Activated naive CD8-positive, alpha-beta T cell (primary cell): ENCODE measurements at regions not wholly inside any gene's neighbourhood (a gene's known extent, or its start where the extent isn't known, plus 50 kb on each side); places are given as distances from the start of the nearest gene placed in this dataset.

Source experiments
- H3K27ac Mint-ChIP-seq: one replicate; pipeline ENCODE4 v1.8.0; 2021; ENCODE audit warnings: mixed read lengths
- H3K27me3 Mint-ChIP-seq: one replicate; pipeline ENCODE4 v1.8.0; 2021; ENCODE audit warnings: mixed read lengths
- H3K36me3 Mint-ChIP-seq: one replicate; pipeline ENCODE4 v1.8.0; 2021; ENCODE audit warnings: mixed read lengths
- H3K4me1 Mint-ChIP-seq: one replicate; pipeline ENCODE4 v1.8.0; 2021; ENCODE audit warnings: low read depth, mixed read lengths
- H3K4me3 Mint-ChIP-seq: one replicate; pipeline ENCODE4 v1.8.0; 2021; ENCODE audit warnings: mild to moderate bottlenecking, mixed read lengths
- H3K9me3 Mint-ChIP-seq: one replicate; pipeline ENCODE4 v1.8.0; 2021; ENCODE audit warnings: low read depth, mixed read lengths

DNA sequence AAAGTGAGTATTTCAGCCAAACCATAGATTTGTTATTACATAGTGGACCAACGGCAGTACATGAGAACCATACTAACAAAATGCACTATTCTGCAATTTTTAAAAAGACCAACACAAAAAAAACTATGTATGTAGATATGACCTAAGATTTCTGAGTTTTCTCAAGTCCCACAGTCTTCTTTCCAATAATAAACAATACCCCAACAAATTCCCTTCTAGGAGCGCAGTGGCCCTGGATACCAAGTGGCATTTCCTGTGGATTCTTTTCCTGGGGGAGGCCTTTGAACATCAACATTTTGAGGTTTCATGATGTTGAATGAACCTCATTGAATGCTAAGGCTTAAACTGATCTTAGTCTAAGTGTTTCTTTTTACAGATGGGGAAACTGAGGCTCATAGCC is 210.5 kb downstream of the BCAT1 start:
- no peak overlapping the region for H3K27ac Mint-ChIP-seq
- H3K36me3 Mint-ChIP-seq, result no peaks in the 10 kb centered on the region
- no peaks in the 10 kb centered on the region for H3K9me3 Mint-ChIP-seq
- H3K27me3 Mint-ChIP-seq, result no peaks in the 10 kb centered on the region
- H3K4me1 Mint-ChIP-seq, result peaks cover 3% of the 10 kb centered on the region
- H3K4me3 Mint-ChIP-seq, result no peak overlapping the region

DNA sequence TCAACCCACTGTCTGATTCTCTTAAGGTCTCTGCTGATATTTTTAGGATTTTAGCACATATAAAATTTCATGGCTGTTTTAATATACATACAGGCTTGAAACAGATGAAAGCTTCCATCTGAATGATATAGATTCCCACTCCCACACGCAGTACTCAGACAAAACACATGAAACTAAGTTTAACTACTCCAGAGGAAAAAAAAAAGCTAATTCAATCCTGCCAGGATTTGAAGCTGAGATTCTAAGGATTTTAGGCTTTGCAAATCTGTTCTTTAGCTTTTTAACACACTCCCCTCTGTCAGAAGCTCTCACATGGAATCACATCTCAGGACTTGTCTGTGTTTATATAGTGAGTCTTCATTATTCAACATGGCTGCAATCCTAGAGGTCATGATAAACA is 217.3 kb downstream of the BCAT1 start:
- no peak overlapping the region for H3K27ac Mint-ChIP-seq
- H3K4me3 Mint-ChIP-seq, result no peak overlapping the region
- H3K27me3 Mint-ChIP-seq, result no peaks in the 10 kb centered on the region
- no peaks in the 10 kb centered on the region for H3K36me3 Mint-ChIP-seq
- peaks cover 13% of the 10 kb centered on the region for H3K4me1 Mint-ChIP-seq
- H3K9me3 Mint-ChIP-seq, result no peaks in the 10 kb centered on the region

- Mint-ChIP-seq H3K4me1 (peaks cover 13% of the 10 kb centered on the region), H3K4me3 (no peak overlapping the region), H3K36me3 (no peaks in the 10 kb centered on the region), H3K9me3 (no peaks in the 10 kb centered on the region), H3K27ac (no peak overlapping the region), H3K27me3 (no peaks in the 10 kb centered on the region)
Observed at GRCh38 chr12:24730489-24730896, 218.4 kb downstream of the BCAT1 start.

DNA sequence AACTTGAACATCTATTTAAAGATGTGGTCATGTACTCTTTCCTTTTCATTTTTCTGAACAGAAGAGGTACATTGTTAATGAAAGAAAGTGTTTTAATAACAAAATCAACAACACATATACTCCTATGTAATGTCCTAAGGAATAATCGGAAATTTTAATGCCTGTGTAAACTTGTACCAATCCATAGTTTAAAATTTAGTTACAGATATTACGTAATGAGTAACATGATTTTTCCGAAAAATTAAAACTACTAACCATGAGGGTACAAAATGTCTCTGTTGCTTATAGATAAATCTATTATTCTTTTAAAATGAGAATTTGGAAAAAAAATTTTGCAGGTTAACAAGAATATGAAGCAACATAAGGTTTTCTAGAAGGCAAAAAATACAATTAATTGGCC is 220.1 kb downstream of the BCAT1 start:
- Mint-ChIP-seq H3K4me3 (no peak overlapping the region), H3K4me1 (peaks cover 15% of the 10 kb centered on the region), H3K36me3 (no peaks in the 10 kb centered on the region)

GRCh38 chr12:24728366-24728765 is 220.5 kb downstream of the BCAT1 start:
- Mint-ChIP-seq H3K27me3 (no peaks in the 10 kb centered on the region), H3K4me3 (no peak overlapping the region), H3K36me3 (no peaks in the 10 kb centered on the region), H3K9me3 (no peaks in the 10 kb centered on the region), H3K4me1 (peaks cover 15% of the 10 kb centered on the region), H3K27ac (no peak overlapping the region)

More for the DNA sequence above, 220.1 kb downstream of the BCAT1 start:
- H3K9me3 Mint-ChIP-seq, result no peaks in the 10 kb centered on the region
- H3K27me3 Mint-ChIP-seq, result no peaks in the 10 kb centered on the region
- no peak overlapping the region for H3K27ac Mint-ChIP-seq

GRCh38 chr12:24725616-24726015 is 223.3 kb downstream of the BCAT1 start:
- no peaks in the 10 kb centered on the region for H3K36me3 Mint-ChIP-seq
- no peak overlapping the region for H3K27ac Mint-ChIP-seq
- H3K27me3 Mint-ChIP-seq, result peaks cover 2% of the 10 kb centered on the region
- H3K4me3 Mint-ChIP-seq, result no peak overlapping the region
- H3K4me1 Mint-ChIP-seq, result peaks cover 10% of the 10 kb centered on the region
- H3K9me3 Mint-ChIP-seq, result peaks cover 3% of the 10 kb centered on the region

DNA sequence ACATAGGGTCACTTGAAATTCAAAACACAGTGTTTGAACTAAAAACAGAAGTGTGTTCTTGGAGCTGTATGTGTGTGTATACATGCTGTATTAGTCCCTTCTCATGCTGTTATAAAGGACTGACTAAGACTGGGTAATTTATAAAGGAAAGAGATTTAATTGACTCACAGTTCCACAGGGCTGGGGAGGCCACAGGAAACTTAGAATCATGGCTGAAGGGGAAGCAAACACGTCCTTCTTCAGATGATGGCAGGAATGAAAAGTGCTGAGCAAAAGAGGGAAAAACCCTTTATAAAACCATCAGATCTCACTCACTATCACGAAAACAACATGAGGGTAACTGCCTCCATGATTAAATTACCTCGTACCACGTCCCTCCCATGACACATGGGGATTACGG is 224.1 kb downstream of the BCAT1 start:
- no peak overlapping the region for H3K4me3 Mint-ChIP-seq
- peaks cover 2% of the 10 kb centered on the region for H3K27me3 Mint-ChIP-seq
- no peak overlapping the region for H3K27ac Mint-ChIP-seq

DNA sequence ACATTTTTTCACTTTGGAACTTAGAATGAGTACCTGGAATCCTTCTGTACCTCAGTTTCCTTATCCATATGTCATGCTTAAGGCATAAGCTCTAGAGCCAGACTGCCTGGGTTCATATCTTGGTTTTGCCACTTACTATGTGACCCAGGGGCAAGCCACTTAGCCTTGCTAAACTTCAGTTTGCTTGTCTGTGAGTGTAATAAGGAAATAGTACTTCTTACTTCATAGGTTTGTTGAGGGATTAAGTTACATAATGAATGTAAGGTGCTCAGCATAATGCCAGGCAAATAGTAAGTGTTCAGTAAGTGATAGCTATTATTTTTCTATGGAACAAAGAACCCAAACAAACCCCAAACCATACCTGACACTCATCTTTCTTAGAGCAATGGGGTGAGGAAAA is 225.1 kb downstream of the BCAT1 start:
- Mint-ChIP-seq H3K9me3 (peaks cover 3% of the 10 kb centered on the region), H3K27me3 (peaks cover 2% of the 10 kb centered on the region), H3K4me3 (no peak overlapping the region), H3K27ac (no peak overlapping the region), H3K36me3 (no peaks in the 10 kb centered on the region), H3K4me1 (peaks cover 14% of the 10 kb centered on the region)

More for the DNA sequence above, 224.1 kb downstream of the BCAT1 start:
- Mint-ChIP-seq H3K36me3 (no peaks in the 10 kb centered on the region), H3K4me1 (peaks cover 6% of the 10 kb centered on the region), H3K9me3 (peaks cover 3% of the 10 kb centered on the region)

DNA sequence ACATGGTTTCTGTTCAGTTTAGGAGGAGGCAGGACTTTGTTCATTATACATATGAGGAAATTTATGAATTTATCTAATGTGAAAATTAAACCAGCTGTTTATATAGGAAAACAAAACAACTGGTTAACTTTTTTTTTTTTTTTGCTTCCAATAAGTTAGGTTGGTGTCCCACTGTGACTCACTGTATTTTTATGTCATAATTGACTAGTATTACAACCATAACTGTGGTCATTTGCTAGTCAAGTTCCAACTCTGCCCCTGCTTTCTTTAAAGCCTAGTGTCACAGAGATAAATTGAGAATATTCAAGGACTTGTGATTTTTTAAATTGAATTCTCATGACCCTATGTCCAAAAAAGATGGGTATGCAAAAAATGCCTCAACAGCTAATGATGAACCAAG is 227.7 kb downstream of the BCAT1 start:
- H3K27me3 Mint-ChIP-seq, result peaks cover 2% of the 10 kb centered on the region
- H3K9me3 Mint-ChIP-seq, result peaks cover 3% of the 10 kb centered on the region
- no peak overlapping the region for H3K4me3 Mint-ChIP-seq
- peaks cover 19% of the 10 kb centered on the region for H3K4me1 Mint-ChIP-seq
- H3K27ac Mint-ChIP-seq, result no peak overlapping the region
- H3K36me3 Mint-ChIP-seq, result no peaks in the 10 kb centered on the region

DNA sequence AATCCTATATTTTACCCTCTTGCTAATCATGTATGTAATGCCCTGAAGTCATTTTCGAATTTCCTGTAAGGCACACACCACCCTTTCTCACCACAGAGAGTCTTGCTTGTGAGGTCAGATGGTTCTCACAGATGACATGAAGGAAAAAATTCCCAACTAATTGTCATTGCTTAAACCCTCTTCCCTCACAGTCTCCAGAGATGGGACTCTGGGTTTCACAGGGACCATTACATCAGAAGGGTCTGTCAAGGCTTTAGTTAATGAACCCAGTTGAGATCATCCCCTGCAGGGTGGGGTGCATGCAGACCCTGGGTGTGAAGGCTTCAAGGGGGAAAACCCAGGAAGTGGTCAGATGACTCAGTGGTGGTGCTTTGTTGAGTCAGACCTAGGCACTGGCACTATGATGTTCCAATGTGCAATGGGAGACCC is 229.6 kb downstream of the BCAT1 start:
- H3K27me3 Mint-ChIP-seq, result peaks cover 2% of the 10 kb centered on the region
- peaks cover 3% of the 10 kb centered on the region for H3K9me3 Mint-ChIP-seq
- H3K36me3 Mint-ChIP-seq, result no peaks in the 10 kb centered on the region
- H3K4me1 Mint-ChIP-seq, result peaks cover 18% of the 10 kb centered on the region
- peak overlapping the region; percentile 72 for H3K27ac Mint-ChIP-seq
- H3K4me3 Mint-ChIP-seq, result peak overlapping the region; percentile 28

DNA sequence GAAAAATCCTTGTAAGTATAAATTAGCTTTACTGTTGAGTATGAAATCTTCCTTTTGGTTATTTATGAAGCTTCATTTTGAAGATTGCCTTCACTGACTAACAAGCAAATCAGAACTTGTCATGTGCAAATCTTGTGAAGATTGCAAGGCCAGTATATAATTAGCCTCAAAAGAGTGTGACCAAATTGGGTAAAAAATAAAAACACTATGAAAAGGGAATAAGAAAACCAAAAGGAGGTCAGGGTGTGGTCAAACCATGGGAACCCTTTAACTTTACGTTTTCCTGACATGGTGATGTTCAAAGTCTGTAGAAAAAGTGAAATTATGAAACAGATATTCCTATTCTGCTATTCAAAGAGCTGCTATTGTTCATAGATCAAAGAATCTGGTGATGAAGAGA is 230.3 kb downstream of the BCAT1 start:
- Mint-ChIP-seq H3K9me3 (peaks cover 3% of the 10 kb centered on the region), H3K27ac (peak overlapping the region; percentile 72), H3K36me3 (no peaks in the 10 kb centered on the region), H3K4me3 (no peak overlapping the region), H3K4me1 (peaks cover 17% of the 10 kb centered on the region), H3K27me3 (peaks cover 2% of the 10 kb centered on the region)

DNA sequence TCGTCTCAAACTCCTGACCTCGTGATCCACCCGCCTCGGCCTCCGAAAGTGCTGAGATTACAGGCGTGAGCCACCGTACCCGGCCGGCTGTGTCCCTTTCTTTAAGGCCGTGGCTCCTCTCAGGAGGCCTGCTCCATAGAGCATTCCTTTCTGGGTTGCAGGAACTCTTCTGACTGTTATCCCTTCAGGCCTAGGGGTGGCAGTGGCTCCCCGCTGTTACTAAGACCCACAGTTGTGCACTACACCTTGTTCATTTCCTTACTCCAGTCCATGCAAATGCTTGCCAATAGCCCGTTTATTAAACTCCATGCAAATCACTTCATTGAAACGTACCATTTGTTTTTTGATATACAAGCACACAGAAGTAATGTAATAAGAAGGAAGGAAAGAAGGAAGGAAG is 234.7 kb downstream of the BCAT1 start:
- no peaks in the 10 kb centered on the region for H3K36me3 Mint-ChIP-seq
- H3K27me3 Mint-ChIP-seq, result no peaks in the 10 kb centered on the region
- H3K27ac Mint-ChIP-seq, result no peak overlapping the region
- no peak overlapping the region for H3K4me3 Mint-ChIP-seq
- peaks cover 10% of the 10 kb centered on the region for H3K4me1 Mint-ChIP-seq
- H3K9me3 Mint-ChIP-seq, result no peaks in the 10 kb centered on the region

DNA sequence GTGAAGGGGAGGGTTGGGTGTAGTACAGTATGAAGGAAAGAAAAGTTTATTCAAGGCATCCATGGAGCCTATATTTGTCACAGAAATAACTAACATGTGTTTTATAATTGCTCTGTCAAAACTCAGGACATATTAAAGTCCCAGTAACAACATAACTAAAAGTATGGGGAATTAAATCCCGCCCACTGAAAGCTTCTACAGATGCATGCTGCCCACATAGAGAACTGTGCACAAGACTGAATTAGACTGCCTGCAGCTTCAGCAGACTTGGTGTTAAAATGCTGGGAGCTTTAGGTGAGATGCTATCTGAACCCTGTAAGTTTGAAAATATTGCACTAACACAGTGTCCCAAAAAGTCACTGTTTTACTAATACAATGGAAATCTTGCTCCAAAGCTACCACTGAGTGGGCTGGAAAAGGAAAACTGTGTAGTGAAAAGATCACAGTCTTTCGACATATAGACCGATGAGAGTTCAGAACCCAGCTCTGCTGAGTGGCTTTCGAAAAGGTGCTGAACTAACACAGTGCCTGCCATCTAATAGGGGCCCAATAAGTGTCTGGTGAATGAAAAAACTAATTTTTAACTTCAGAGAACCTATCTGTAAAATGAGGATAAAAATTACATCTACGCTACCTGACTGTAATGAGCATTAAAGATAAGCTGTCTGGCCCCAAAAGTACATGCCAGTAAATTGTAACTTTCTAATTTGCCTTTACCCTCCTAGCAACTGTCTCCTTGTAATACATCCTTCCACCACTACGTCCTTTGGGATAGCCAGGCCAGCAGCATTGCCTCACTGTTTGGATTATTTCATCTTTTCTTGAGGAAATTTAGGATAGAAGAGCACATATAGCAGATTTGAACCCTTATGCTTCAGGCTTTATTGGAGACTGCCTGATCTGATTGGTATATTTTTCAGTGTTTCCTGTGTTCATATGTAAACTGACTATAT is 237.6 kb downstream of the BCAT1 start:
- Mint-ChIP-seq H3K4me3 (no peak overlapping the region), H3K27ac (no peak overlapping the region), H3K4me1 (no peaks in the 10 kb centered on the region), H3K36me3 (no peaks in the 10 kb centered on the region), H3K27me3 (no peaks in the 10 kb centered on the region), H3K9me3 (no peaks in the 10 kb centered on the region)

DNA sequence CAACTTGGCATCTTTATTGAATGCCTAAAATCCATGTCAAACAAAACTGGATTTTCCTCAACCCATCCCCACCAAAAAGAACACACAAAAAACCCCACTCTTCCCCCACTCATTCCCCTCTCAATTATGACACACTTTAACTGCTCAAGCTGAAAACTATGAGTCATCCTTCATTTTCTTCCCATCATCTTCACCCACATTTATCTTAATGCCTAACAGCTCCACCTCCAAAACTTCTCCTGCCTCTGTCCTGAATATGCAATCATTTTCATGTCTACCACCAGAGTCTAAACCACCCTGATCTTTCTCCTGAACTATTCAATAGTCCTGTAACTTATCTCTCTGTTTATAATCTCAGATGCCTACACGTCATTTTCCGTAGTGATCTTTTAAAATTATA is 239.7 kb downstream of the BCAT1 start:
- H3K27me3 Mint-ChIP-seq, result no peaks in the 10 kb centered on the region
- H3K27ac Mint-ChIP-seq, result no peak overlapping the region
- H3K4me1 Mint-ChIP-seq, result no peaks in the 10 kb centered on the region

DNA sequence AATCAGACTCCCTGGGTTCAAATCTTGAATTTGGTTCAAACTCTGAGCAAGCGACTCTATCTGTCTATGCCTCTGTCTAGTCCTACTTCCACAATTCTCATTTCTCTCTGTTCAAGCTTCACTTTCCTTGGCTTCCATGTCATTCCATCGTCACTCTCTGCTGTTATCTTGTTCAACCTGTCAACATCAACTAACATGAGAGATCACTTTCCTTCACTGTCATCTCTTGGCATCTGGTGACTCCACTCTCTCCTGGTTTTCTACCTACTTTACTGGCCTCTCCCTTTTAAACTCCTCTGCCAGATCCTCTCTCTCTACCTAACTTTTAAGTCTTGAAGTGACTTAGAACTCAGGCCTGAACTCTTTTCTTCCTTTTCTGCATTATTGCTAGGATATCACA is 240.2 kb downstream of the BCAT1 start:
- no peaks in the 10 kb centered on the region for H3K4me1 Mint-ChIP-seq
- H3K9me3 Mint-ChIP-seq, result no peaks in the 10 kb centered on the region
- H3K27ac Mint-ChIP-seq, result no peak overlapping the region
- no peak overlapping the region for H3K4me3 Mint-ChIP-seq
- no peaks in the 10 kb centered on the region for H3K27me3 Mint-ChIP-seq
- H3K36me3 Mint-ChIP-seq, result no peaks in the 10 kb centered on the region

More for the DNA sequence above, 239.7 kb downstream of the BCAT1 start:
- H3K4me3 Mint-ChIP-seq, result no peak overlapping the region
- no peaks in the 10 kb centered on the region for H3K9me3 Mint-ChIP-seq
- no peaks in the 10 kb centered on the region for H3K36me3 Mint-ChIP-seq

GRCh38 chr12:24708043-24708442 is 240.9 kb downstream of the BCAT1 start:
- Mint-ChIP-seq H3K4me1 (no peaks in the 10 kb centered on the region), H3K9me3 (no peaks in the 10 kb centered on the region)

More at GRCh38 chr12:24708043-24708442, 240.9 kb downstream of the BCAT1 start:
- H3K4me3 Mint-ChIP-seq, result no peak overlapping the region
- no peaks in the 10 kb centered on the region for H3K36me3 Mint-ChIP-seq
- no peak overlapping the region for H3K27ac Mint-ChIP-seq
- H3K27me3 Mint-ChIP-seq, result no peaks in the 10 kb centered on the region
